Loucy (cell line): ENCODE measurements at regions not wholly inside any gene's neighbourhood (a gene's known extent, or its start where the extent isn't known, plus 50 kb on each side); places are given as distances from the start of the nearest gene placed in this dataset.

Experiments used
- H2AFZ ChIP-seq: fragments of 200-600 bp; sonication (generic); 2 replicates; pipeline ENCODE4 v1.6.0; 2016; ENCODE audit warnings: antibody characterized with exemption, mild to moderate bottlenecking, low read length, moderate library complexity
- H3F3A ChIP-seq: fragments of 200-600 bp; 2 replicates; pipeline ENCODE4 v1.6.0; 2016; ENCODE audit warnings: antibody characterized with exemption, low read depth, mild to moderate bottlenecking
- H3K27me3 ChIP-seq: fragments of 200-600 bp; sonication (generic); 2 replicates; pipeline ENCODE4 v1.6.1; 2014; ENCODE audit warnings: low read length, mild to moderate bottlenecking; ENCODE audit not compliant: insufficient read depth, poor library complexity, severe bottlenecking
- H3K36me3 ChIP-seq: fragments of 200-600 bp; sonication (generic); 2 replicates; pipeline ENCODE4 v1.6.1; 2016; ENCODE audit warnings: low read length; ENCODE audit not compliant: insufficient read depth
- H3K4me1 ChIP-seq: fragments of 200-600 bp; sonication (generic); 2 replicates; pipeline ENCODE4 v1.5.1; 2014; ENCODE audit warnings: low read length, mild to moderate bottlenecking; ENCODE audit not compliant: insufficient read depth, poor library complexity, severe bottlenecking
- H3K4me2 ChIP-seq: fragments of 200-600 bp; sonication (generic); 2 replicates; pipeline ENCODE4 v1.6.0; 2014; ENCODE audit warnings: antibody characterized with exemption, low read length, low read depth, mild to moderate bottlenecking; ENCODE audit not compliant: poor library complexity, severe bottlenecking
- H3K4me3 ChIP-seq: fragments of 200-600 bp; sonication (generic); 2 replicates; pipeline ENCODE4 v1.5.1; 2014; ENCODE audit warnings: low read length, mild to moderate bottlenecking, mixed read lengths; ENCODE audit not compliant: poor library complexity, severe bottlenecking
- H3K79me2 ChIP-seq: fragments of 200-600 bp; sonication (generic); 2 replicates; pipeline ENCODE4 v1.6.1; 2014; ENCODE audit warnings: low read length; ENCODE audit not compliant: insufficient read depth
- H3K9ac ChIP-seq: fragments of 200-600 bp; sonication (generic); 2 replicates; pipeline ENCODE4 v1.6.0; 2014; ENCODE audit warnings: mild to moderate bottlenecking, low read depth, low read length, moderate library complexity; ENCODE audit not compliant: poor library complexity, severe bottlenecking
- H3K9me2 ChIP-seq: fragments of 200-600 bp; sonication (generic); replicated peaks from 2 replicates; pipeline ENCODE4 v1.6.1; 2016; ENCODE audit warnings: low read depth, low read length, mixed read lengths
- H3K9me3 ChIP-seq: fragments of 200-600 bp; sonication (generic); 2 replicates; pipeline ENCODE4 v1.6.1; 2014; ENCODE audit warnings: mild to moderate bottlenecking, antibody characterized with exemption, low read length, low read depth; ENCODE audit not compliant: insufficient read depth
- H4K20me1 ChIP-seq: fragments of 200-600 bp; sonication (generic); 2 replicates; pipeline ENCODE4 v1.6.0; 2014; ENCODE audit warnings: antibody characterized with exemption, low read length, mild to moderate bottlenecking; ENCODE audit not compliant: insufficient read depth, poor library complexity, severe bottlenecking
- CTCF ChIP-seq: fragments of 200-600 bp; sonication (generic); conservative IDR thresholded peaks from 2 replicates; pipeline ENCODE4 v1.5.1; 2014; ENCODE audit warnings: mild to moderate bottlenecking, antibody characterized with exemption, low read length
- EZH2phosphoT487 ChIP-seq: fragments of 200-600 bp; IDR thresholded peaks from 2 replicates; pipeline ENCODE4 v1.6.1; 2018; ENCODE audit warnings: antibody characterized with exemption, mild to moderate bottlenecking, moderate library complexity, borderline replicate concordance

DNA sequence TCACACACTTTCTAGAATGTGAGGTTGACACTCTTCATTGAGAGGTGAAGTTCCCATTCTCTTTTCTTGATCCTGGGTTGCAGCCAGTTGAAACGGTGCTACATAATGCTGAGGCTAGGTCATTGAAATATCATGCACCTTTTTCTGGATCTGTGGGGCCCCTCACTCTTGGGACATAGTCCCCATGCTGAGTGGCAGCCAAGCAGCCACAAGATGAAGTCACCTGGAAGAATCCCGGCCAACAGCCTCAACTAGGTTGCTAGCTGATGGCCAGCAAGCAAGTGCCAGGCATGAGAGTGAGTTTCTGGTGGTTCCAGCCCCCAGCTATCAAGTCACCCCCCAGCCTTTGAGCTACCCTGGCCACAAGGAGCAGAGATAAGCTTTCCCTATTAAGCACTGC, 148.5 kb upstream of the TSHZ3 start:
- Histone ChIP-seq H3K27me3 (no peaks in the 10 kb centered on the region), H3K79me2 (no peaks in the 10 kb centered on the region), H3F3A (no peaks in the 10 kb centered on the region), H3K9ac (no peak overlapping the region), H3K4me2 (no peak overlapping the region), H3K9me3 (peaks cover 5% of the 10 kb centered on the region; the same call in 1 of the 2 replicates), H3K9me2 (no peaks in the 10 kb centered on the region), H3K4me1 (no peaks in the 10 kb centered on the region), H4K20me1 (no peaks in the 10 kb centered on the region), H3K36me3 (no peaks in the 10 kb centered on the region), H2AFZ (no peak overlapping the region), H3K4me3 (no peak overlapping the region)
- TF ChIP-seq EZH2phosphoT487 (no peak), CTCF (no peak)

DNA sequence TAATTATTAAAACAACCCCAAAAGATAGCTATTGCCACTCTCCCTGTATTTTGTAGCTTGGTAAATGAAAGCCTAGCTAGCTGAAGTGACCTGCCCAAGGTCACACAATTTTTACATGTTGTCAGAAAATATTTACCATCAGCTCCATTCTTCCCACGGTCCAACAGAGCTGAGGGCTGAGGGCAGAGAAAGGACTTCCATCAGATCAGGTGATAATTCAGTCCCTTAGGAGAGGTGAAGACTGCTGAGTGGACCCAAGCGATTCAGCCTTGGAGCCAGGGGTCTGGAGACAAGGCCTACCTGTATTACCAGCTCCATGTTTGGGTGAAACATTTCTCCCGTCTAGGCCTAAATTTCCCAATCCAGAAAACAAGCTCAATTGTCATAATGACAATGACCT, 149.5 kb upstream of the TSHZ3 start:
- no peaks in the 10 kb centered on the region for H4K20me1 ChIP-seq
- H3F3A ChIP-seq = no peaks in the 10 kb centered on the region
- H3K4me2 ChIP-seq = no peak overlapping the region
- H3K4me1 ChIP-seq = no peaks in the 10 kb centered on the region
- H3K36me3 ChIP-seq = no peaks in the 10 kb centered on the region
- H2AFZ ChIP-seq = no peak overlapping the region
- H3K9me3 ChIP-seq = peaks cover 5% of the 10 kb centered on the region; the same call in 1 of the 2 replicates
- TF ChIP-seq CTCF = no peak
- no peak for TF ChIP-seq EZH2phosphoT487
- H3K79me2 ChIP-seq = no peaks in the 10 kb centered on the region
- no peaks in the 10 kb centered on the region for H3K9me2 ChIP-seq
- no peaks in the 10 kb centered on the region for H3K27me3 ChIP-seq
- H3K9ac ChIP-seq = no peak overlapping the region
- no peak overlapping the region for H3K4me3 ChIP-seq

DNA sequence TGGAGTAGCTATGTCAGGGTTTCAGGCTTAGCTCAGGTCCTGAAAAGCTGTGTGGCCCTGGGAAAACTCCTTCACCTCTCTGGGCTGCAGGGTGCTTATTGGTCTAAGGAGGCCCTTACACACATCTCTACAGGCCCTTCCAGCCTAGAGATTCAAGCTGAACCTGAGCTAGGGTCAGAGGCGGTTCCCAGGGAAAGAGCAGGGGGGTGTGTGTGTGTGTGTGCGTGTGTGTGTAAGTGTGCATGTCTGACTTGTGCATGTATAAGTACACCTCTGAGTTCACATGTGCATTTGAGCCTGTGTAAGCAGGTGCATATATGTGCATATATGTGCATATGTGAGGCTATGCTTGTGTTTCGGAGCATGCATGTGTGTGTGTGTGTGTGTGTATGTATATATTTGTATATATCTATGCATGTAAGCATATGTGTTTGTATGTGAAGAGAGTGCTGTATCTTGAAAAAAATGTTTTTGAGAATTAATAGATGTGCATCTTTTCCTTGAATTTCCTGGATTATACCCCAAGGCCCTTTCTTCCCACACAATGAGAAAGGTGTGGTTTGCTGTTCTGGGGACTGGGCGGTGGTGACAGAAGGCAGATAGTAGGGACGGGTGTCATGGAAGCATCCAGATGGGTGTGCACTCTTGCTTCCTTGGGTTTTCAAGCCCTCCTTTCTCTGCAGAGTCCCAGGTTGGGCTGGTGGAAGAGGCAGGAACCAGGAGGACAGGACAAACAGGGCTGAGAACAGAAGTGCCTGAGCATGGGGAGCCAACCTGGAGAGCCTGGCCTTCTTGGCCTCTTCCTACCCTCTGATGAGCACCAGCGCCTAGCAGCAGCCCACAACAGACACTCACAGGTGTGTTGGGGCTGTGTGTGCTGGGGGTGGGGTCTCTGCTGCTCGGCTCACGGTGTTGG, 150.3 kb upstream of the TSHZ3 start:
- Histone ChIP-seq H3K27me3 (no peaks in the 10 kb centered on the region), H3K36me3 (no peaks in the 10 kb centered on the region), H3K79me2 (no peaks in the 10 kb centered on the region), H3K9me3 (peaks cover 5% of the 10 kb centered on the region; the same call in 1 of the 2 replicates), H4K20me1 (no peaks in the 10 kb centered on the region), H2AFZ (no peak overlapping the region), H3K9ac (no peak overlapping the region), H3K9me2 (no peaks in the 10 kb centered on the region), H3K4me2 (no peak overlapping the region), H3F3A (no peaks in the 10 kb centered on the region), H3K4me3 (no peak overlapping the region), H3K4me1 (no peaks in the 10 kb centered on the region)
- no peak for TF ChIP-seq CTCF
- TF ChIP-seq EZH2phosphoT487 = no peak
